ENCODE measurements at regions not wholly inside any gene's neighbourhood (a gene's known extent, or its start where the extent isn't known, plus 50 kb on each side); places are given as distances from the start of the nearest gene placed in this dataset.

- H2BK5ac ChIP-seq (ENCODE audit: insufficient read length, low read length) = no peak overlapping the region
- H2BK15ac ChIP-seq (ENCODE audit: low read depth, low read length) = no peak overlapping the region
- no peaks in the 10 kb centered on the region for H3K9me3 ChIP-seq (ENCODE audit: control insufficient read depth, low read depth, low read length)
- H2BK120ac ChIP-seq (ENCODE audit: low read depth, low read length, poor library complexity, severe bottlenecking) = no peak overlapping the region
- peak overlapping the region in 1 of 2 experiments; percentile 32; a peak in 1 of 5 replicates for H3K4me3 Mint-ChIP-seq
- H3K27ac ChIP-seq (ENCODE audit: insufficient read length, low read depth, low read length) = no peak overlapping the region
- peaks cover 10 to 15% of the 10 kb centered on the region in 2 experiments for H3K4me1 Mint-ChIP-seq
- H2BK20ac ChIP-seq (ENCODE audit: low read depth, low read length, poor library complexity, severe bottlenecking) = no peak overlapping the region
- no peak overlapping the region for H3T11ph ChIP-seq (ENCODE audit: low read length)
- H4K91ac ChIP-seq (ENCODE audit: insufficient read length, low read depth, low read length) = no peak overlapping the region
- H3K18ac ChIP-seq (ENCODE audit: insufficient read length, low read depth, low read length) = no peak overlapping the region
- DNase-seq = peak; percentile 76
- H3K23me2 ChIP-seq (ENCODE audit: insufficient read length, low read depth, low read length, poor library complexity, severe bottlenecking) = peaks cover 2% of the 10 kb centered on the region
- H3K36me3 Mint-ChIP-seq (ENCODE audit: insufficient read depth in 1 of 3, low read depth in 3 of 3) = no peaks in the 10 kb centered on the region; a peak in 2 of 7 replicates
- H3K14ac ChIP-seq (ENCODE audit: insufficient read depth, low read length) = no peak overlapping the region
- peak overlapping the region in 1 of 3 experiments; percentile 85; a peak in 1 of 7 replicates for H3K27ac Mint-ChIP-seq
- H3K79me2 ChIP-seq (ENCODE audit: insufficient read depth, low read length) = no peaks in the 10 kb centered on the region
- no peak overlapping the region for H4K5ac ChIP-seq (ENCODE audit: insufficient read length, low read depth, low read length)
- H2AK5ac ChIP-seq (ENCODE audit: insufficient read length, low read length) = no peak overlapping the region
- H4K8ac ChIP-seq (replicated peaks; ENCODE audit: insufficient read length, low read depth, low read length) = no peak overlapping the region
- no peak overlapping the region for H3K23ac ChIP-seq (ENCODE audit: insufficient read length, low read depth, low read length)
- WGBS (ENCODE audit: extremely low coverage, insufficient read length, low lambda C conversion rate) = no CpG with 5 or more reads among the region's 42 CpGs
- no peak overlapping the region for H3K4me2 ChIP-seq (ENCODE audit: insufficient read depth, insufficient read length, low read length)
- H3K79me1 ChIP-seq (ENCODE audit: insufficient read depth, low read depth, low read length, poor library complexity, severe bottlenecking) = no peaks in the 10 kb centered on the region
- no peaks in the 10 kb centered on the region for H3K9me3 Mint-ChIP-seq
- TF ChIP-seq, protein P1, sequence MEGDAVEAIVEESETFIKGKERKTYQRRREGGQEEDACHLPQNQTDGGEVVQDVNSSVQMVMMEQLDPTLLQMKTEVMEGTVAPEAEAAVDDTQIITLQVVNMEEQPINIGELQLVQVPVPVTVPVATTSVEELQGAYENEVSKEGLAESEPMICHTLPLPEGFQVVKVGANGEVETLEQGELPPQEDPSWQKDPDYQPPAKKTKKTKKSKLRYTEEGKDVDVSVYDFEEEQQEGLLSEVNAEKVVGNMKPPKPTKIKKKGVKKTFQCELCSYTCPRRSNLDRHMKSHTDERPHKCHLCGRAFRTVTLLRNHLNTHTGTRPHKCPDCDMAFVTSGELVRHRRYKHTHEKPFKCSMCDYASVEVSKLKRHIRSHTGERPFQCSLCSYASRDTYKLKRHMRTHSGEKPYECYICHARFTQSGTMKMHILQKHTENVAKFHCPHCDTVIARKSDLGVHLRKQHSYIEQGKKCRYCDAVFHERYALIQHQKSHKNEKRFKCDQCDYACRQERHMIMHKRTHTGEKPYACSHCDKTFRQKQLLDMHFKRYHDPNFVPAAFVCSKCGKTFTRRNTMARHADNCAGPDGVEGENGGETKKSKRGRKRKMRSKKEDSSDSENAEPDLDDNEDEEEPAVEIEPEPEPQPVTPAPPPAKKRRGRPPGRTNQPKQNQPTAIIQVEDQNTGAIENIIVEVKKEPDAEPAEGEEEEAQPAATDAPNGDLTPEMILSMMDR (conservative IDR thresholded peaks at IDR 0.05) = peak; percentile 61
- no peaks in the 10 kb centered on the region for H3K27me3 ChIP-seq (ENCODE audit: insufficient read depth, low read length)
- H3K4ac ChIP-seq (ENCODE audit: low read depth, low read length) = no peak overlapping the region
- no peak overlapping the region for H2AFZ ChIP-seq (ENCODE audit: low read length)
- no peak overlapping the region for H2BK12ac ChIP-seq (ENCODE audit: insufficient read length, low read depth, low read length)
- H4K20me1 ChIP-seq (ENCODE audit: control insufficient read depth, insufficient read depth, insufficient read length) = no peaks in the 10 kb centered on the region
- no peak overlapping the region for H3K9ac ChIP-seq (ENCODE audit: extremely low read depth, insufficient read length, low read length)
- H3K27me3 Mint-ChIP-seq (ENCODE audit: low read depth) = peaks cover 13% of the 10 kb centered on the region
- no peaks in the 10 kb centered on the region for H3K4me1 ChIP-seq (ENCODE audit: insufficient read depth, low read length)
- no peak overlapping the region for H3K56ac ChIP-seq (ENCODE audit: insufficient read length, low read depth, low read length)
These were observed 115.1 kb upstream of the FRMD1 start for GRCh38 chr6:168193816-168194721.
